Glutamatergic neuron (in vitro differentiated cells): ENCODE measurements at regions not wholly inside any gene's neighbourhood (a gene's known extent, or its start where the extent isn't known, plus 50 kb on each side); places are given as distances from the start of the nearest gene placed in this dataset.

ENCODE experiments used
- DNase-seq: peaks from one replicate; pipeline ENCODE4 v3.0.0; 2022
- H3K27ac Mint-ChIP-seq: one replicate; pipeline ENCODE4 v1.8.0; 2020; ENCODE audit warnings: mild to moderate bottlenecking, mixed read lengths, inconsistent platforms; ENCODE audit not compliant: unreplicated experiment
- H3K27me3 Mint-ChIP-seq: one replicate; pipeline ENCODE4 v1.8.0; 2020; ENCODE audit warnings: mild to moderate bottlenecking, moderate library complexity, mixed read lengths, inconsistent platforms; ENCODE audit not compliant: unreplicated experiment
- H3K36me3 Mint-ChIP-seq: one replicate; pipeline ENCODE4 v1.8.0; 2020; ENCODE audit warnings: mild to moderate bottlenecking, mixed read lengths, inconsistent platforms; ENCODE audit not compliant: unreplicated experiment
- H3K4me1 Mint-ChIP-seq: one replicate; pipeline ENCODE4 v1.8.0; 2020; ENCODE audit warnings: mild to moderate bottlenecking, low read depth, mixed read lengths, inconsistent platforms; ENCODE audit not compliant: unreplicated experiment
- H3K4me3 Mint-ChIP-seq: one replicate; pipeline ENCODE4 v1.8.0; 2020; ENCODE audit warnings: mild to moderate bottlenecking, mixed read lengths, inconsistent platforms; ENCODE audit not compliant: unreplicated experiment
- H3K9me3 Mint-ChIP-seq: one replicate; pipeline ENCODE4 v1.8.0; 2020; ENCODE audit warnings: mild to moderate bottlenecking, moderate library complexity, mixed read lengths, inconsistent platforms; ENCODE audit not compliant: unreplicated experiment
- TF ChIP-seq, protein P1 (sequence below): fragments of 200-600 bp; sonication (generic); IDR thresholded peaks from one replicate; pipeline ENCODE4 v1.5.0; 2021; ENCODE audit not compliant: partially characterized antibody, unreplicated experiment

DNA sequence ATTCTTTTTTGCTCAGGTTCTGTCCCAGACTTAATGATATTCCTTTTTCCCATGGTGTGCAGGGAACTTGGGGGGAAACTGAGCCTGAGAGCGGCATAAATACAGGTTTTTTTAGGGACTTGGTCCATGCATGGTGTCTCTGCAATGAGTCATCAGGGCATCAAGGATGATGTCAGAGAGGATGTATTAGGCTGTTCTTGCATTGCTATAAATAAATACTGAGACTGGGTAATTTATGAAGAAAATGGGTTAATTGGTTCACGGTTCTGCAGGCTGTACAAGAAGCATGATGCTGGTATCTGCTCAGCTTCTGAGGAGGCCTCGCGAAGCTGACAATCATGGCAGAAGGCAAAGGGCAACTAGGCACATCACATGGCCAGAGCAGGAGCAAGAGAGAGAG, 185.4 kb downstream of the RAB11FIP2 start:
- no peaks in the 10 kb centered on the region for H3K27me3 Mint-ChIP-seq
- H3K9me3 Mint-ChIP-seq, result no peaks in the 10 kb centered on the region
- TF ChIP-seq, protein P1, sequence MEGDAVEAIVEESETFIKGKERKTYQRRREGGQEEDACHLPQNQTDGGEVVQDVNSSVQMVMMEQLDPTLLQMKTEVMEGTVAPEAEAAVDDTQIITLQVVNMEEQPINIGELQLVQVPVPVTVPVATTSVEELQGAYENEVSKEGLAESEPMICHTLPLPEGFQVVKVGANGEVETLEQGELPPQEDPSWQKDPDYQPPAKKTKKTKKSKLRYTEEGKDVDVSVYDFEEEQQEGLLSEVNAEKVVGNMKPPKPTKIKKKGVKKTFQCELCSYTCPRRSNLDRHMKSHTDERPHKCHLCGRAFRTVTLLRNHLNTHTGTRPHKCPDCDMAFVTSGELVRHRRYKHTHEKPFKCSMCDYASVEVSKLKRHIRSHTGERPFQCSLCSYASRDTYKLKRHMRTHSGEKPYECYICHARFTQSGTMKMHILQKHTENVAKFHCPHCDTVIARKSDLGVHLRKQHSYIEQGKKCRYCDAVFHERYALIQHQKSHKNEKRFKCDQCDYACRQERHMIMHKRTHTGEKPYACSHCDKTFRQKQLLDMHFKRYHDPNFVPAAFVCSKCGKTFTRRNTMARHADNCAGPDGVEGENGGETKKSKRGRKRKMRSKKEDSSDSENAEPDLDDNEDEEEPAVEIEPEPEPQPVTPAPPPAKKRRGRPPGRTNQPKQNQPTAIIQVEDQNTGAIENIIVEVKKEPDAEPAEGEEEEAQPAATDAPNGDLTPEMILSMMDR, result no peak
- no peak for DNase-seq
- peaks cover 14% of the 10 kb centered on the region for H3K4me1 Mint-ChIP-seq
- no peak overlapping the region for H3K27ac Mint-ChIP-seq
- no peak overlapping the region for H3K4me3 Mint-ChIP-seq
- peaks cover 3% of the 10 kb centered on the region for H3K36me3 Mint-ChIP-seq

- Mint-ChIP-seq H3K9me3 (no peaks in the 10 kb centered on the region), H3K27me3 (no peaks in the 10 kb centered on the region), H3K4me3 (no peak overlapping the region), H3K36me3 (no peaks in the 10 kb centered on the region), H3K4me1 (peaks cover 14% of the 10 kb centered on the region), H3K27ac (peak overlapping the region; percentile 69)
- TF ChIP-seq, protein P1, result no peak
- DNase-seq, result no peak
These were observed 183.0 kb downstream of the RAB11FIP2 start for GRCh38 chr10:117863771-117864170.

DNA sequence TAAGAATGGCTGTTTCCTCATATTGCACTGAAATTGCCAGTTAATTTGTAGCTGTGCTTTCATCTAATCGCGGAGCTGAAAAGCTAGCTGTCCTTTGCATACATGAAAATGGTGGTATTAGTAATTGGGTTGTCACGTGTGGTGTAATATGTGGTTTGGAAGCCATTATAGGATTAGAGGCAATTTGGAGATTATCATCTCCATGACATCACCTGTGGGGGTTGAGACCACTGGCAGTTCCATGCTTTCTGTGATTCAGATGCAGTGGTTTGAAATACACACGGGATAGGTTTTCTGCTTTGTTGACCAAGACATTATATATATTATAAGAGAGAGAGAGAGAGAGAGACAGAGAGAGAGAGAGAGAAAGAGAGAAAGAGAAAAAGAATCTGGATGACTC, 180.8 kb downstream of the RAB11FIP2 start:
- Mint-ChIP-seq H3K9me3 (no peaks in the 10 kb centered on the region), H3K4me1 (peaks cover 19% of the 10 kb centered on the region), H3K36me3 (no peaks in the 10 kb centered on the region), H3K27me3 (no peaks in the 10 kb centered on the region), H3K4me3 (no peak overlapping the region), H3K27ac (no peak overlapping the region)
- TF ChIP-seq, protein P1, result no peak
- no peak for DNase-seq

DNA sequence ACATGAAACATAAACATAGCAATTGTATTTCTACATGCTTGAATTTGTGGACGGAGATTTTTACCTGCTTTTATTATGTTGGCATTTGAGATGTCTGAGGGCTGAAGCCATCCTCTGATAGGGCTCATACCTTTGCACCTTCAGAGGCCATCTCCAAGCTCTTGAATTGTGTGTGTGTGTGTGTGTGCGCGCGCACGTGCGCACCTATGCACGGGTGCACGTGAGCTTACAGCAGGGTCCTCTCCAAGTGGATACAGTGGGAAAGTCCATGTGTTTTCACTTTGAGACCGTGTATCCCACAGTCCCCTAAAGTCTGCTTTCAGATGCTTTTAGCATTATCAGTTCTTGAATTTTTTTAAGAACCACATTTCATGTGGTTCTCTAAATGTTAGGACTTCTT, 178.6 kb downstream of the RAB11FIP2 start:
- Mint-ChIP-seq H3K36me3 (no peaks in the 10 kb centered on the region), H3K27ac (no peak overlapping the region), H3K9me3 (no peaks in the 10 kb centered on the region), H3K4me1 (peaks cover 18% of the 10 kb centered on the region), H3K27me3 (no peaks in the 10 kb centered on the region), H3K4me3 (no peak overlapping the region)
- TF ChIP-seq, protein P1, result no peak
- no peak for DNase-seq

DNA sequence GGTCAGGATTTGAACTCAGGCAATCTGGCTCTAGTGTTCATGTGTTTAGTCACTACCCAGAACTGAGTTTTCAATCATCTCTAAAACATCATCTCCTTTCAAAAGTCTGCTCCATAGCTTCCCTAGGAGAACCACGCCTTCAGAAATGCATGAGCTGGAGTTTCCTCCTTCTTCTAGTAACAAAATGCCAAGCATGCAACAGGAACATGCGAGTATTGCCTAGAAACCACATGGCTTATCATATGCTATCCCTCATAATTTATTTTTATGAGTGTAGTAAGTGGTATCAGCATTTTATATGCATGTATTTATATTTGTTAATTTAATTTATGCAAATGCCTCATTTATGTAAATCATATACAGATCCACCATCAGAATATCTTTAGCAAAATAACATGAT, 170.9 kb downstream of the RAB11FIP2 start:
- no peaks in the 10 kb centered on the region for H3K9me3 Mint-ChIP-seq
- peaks cover 6% of the 10 kb centered on the region for H3K27me3 Mint-ChIP-seq
- TF ChIP-seq, protein P1, result no peak
- no peaks in the 10 kb centered on the region for H3K4me1 Mint-ChIP-seq
- no peak for DNase-seq
- H3K27ac Mint-ChIP-seq, result no peak overlapping the region
- no peak overlapping the region for H3K4me3 Mint-ChIP-seq
- H3K36me3 Mint-ChIP-seq, result no peaks in the 10 kb centered on the region
